ENCODE measurements at regions not wholly inside any gene's neighbourhood (a gene's known extent, or its start where the extent isn't known, plus 50 kb on each side); places are given as distances from the start of the nearest gene placed in this dataset.
"Not testable (repeated sequence)": the region's sequence is repeated elsewhere in the genome, so short reads cannot be mapped to it uniquely, and the experiment has no call there.

DNA sequence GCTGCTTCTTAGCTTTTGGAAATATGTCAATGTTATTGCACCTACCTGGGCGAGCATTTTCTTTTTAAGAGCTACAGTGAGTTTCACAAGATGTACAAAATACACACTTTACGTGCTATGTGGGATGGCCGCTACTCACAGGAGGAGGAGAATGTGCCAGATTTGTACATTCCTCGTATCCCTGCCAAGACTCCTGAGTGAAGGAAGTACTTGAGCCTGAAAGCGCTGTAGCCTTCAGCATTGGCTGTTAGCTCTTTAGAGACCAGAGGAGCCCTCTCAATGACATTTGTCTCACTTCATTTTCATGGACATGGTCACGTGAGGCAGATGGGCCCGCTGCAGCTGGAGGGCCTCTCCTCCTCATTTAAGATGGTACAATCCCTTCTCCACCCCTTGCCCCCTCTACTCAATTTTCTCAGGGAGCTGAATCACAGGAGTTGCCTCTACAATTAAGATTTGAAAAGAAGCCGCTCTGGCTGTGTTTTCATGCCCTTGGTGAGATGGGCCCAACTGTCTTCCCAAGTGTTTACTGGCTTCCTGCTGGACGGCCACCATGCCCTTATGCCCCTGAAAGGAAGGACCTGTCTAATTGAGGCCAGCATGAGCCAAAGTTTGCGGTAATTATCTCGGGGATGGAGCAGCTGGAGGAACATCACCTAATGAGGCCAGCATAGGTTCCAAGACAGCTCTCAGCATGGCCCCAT, 442.6 kb downstream of the PRDM2 start:
- no peak for DNase-seq

DNA sequence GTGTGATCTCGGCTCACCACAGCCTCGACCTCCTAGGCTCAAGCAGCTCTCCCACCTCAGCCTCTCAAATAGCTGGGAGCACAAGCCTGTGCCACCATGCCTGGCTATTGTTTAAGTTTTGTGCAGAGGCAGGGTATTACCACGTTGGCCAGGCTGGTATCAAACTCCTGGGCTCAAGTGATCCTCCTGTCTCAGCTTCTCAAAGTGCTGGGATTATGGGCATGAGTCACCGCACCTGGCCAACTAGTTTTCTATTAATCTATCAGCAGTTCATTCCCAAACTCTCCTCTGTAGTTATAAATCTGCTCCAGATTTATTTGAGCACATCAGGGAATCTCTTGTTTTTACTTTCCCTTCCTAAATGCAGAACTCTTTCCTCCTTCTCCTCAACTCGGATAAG, 443.8 kb downstream of the PRDM2 start:
- DNase-seq = no peak

DNA sequence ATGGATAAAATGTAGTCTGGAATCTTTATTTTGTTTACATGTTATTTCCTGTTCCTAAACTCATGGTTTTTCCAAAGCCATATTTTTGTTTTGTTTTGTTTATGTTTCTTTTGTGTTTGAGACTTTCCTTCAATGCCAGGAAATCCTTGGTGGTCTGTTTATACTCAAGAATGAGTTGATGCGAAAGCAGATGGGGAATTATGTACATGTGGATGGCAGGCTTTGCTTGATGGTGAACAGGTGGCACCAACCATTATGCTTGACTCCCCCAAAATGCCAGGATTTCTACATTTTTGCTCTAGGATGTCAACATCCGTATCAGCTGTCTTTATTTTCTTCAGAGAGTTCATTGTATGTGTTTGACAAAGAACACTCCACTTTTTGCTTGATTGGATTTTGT, 448.5 kb downstream of the PRDM2 start:
- no peak for DNase-seq

DNA sequence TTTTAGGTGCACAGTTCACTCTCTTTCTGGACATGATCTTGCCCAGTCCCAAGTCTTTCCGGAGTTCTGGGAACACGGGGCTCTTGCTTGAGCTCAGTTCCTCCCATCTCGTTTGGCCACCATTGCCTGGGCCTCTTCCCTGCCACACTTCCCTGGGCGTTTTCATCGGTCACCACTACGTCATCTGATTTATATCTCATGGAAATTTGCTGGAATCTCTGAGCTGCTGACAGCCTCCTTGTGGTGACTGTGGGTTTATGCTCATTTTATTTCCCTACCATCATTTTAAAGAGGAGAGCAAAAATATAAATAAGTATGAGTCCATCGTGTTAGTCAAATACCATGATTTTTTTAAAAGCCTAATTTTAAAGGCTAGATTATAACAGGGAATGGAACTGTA, 449.1 kb upstream of the KAZN start:
- DNase-seq = no peak

DNA sequence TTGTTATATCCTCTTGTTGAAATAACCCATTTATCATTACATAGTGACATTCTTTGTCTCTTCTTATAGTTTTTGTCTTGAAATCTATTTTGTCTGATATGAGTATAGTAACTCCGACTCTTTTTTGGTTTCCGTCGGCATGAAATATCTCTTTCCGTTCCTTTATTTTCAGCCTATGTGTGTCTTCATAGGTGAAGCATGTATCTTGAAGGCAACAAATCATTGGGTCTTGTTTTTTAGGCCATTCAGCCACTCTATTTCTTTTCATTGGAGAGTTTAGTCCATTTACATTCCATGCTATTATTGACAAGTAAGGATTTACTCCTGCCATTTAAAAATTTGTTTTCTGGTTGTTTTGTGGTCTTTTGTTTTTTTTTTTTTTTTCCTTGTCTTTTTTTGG, 441.9 kb upstream of the KAZN start:
- DNase-seq = no peak

DNA sequence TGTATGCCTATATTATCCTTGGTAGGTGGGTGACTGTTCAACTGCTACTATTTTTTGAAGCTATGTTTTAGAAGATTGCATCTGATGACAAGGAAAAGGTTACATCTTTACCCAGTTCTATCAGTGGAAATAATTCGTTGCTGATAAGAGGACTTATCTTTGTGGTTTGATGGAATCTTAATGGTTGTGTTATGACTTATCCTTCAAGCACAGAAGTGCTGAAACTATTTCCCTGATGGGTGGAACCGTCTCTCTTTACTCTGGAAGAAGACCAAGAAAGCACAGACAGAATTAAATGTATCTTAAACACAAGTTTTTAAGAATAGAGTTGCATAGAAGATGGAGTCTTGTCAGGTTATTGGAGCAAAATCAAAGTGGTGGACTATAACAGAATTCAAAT, 437.7 kb upstream of the KAZN start:
- DNase-seq = no peak

DNA sequence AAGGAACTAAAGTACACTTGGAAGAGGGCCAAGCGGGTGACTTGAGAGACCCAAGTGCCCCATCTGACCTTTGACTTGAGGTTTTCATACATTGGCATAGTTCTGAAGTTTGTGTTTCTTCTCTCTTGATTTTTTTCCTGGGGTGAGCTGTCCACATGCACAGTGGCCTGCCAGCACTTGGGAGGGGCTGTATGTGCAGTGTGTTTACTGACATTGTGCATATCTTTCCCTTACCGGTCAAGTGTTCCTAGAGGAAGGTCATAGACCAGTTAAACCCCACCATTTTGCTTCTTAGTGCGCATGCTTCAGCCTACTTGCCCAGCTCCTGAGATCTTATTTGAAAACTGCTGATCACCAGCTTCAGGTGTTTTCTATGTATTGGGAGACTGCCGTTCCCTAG, 435.2 kb upstream of the KAZN start:
- DNase-seq = no peak

DNA sequence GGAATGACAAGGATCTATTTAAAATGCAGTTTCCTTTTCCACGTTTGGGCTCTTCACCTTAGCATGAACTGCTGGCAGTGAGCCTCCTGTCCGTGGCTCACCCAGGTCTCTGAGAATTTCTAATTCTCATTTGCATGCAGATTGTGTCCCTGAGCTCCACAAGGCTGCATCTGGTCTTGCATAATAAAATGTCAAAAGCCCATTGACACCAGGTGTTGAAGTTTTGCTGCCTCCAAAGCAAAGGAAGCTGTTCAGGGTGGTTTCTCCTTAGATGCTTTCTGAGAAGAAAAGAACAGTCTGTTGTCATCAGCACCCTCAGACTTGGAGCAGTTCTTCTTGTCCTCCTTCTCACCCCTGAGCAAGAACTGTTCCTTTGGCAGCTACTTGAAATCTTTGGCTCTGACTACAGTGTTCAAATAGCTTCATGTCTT, 433.1 kb upstream of the KAZN start:
- DNase-seq = no peak

DNA sequence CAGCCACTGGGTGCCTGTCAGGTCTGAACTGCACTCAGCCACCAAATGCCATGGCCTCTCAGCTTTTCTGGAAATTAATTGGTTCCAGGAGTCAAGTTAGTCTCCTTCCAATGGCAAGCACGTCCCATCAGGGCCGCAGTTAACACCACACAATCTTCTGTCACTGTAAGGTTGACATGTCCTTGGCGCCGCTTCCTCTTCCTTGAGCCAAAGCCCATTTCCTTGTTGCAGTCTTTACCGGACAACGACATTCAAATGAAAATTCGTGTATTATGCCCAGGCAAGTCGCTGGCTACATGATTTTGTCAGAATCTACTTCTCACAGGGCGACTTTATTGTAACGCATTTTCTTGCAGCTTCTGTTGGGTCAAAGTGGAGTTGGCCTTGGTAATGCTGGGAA, 430.6 kb upstream of the KAZN start:
- DNase-seq = no peak

DNA sequence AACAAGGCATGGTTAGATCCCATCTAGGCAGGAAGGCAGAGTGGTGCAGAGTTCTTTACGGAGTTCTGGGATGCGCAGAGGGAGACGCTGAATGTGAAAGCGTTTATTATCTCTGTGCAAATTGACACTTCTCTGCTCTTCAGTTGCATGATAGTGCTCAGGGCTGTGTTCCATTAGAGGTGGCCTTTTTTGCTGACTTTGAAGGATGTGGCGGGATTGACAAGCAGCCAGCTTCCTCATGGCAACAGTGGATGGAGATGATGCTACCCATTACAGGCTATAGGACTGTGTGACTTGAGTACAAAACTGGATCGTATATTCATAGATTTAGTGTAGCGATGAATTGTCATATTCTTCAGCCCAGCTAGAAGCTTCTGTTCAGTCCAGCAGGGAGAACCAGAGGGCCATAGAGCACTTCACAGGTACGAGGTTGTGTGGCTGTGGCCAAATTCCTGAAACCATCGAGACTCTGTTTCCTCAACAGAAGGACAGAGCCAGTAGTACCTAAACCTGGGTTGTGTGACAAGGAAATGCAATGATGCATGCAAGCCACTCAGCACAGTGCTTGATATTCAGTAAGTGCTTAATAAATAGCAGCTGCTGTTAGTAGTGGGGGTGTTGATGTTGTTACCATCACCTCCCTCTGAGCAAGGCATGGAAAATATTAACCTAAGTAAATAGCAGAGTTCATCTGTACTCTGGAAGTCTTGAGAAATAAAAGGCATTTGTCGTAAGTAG, 430.0 kb upstream of the KAZN start:
- no peak for DNase-seq

DNA sequence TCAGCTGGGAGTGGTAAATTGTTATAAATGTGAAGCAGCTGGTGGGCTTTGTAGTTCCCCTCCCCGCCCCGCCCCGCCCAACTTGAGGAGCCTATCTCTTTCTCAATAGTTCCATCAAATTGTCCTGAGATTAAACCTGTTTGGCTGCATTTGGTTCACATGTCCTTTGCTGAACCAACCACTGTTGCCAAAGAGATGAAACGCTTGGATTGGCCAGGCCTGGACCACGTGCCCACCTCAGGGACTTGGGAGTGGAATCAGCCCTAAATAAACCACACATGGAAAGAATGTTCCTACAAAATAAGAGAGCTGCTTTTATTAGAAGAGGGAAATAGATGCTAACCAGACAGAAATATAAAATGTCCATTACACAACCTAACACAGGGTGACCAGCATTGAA, 424.9 kb upstream of the KAZN start:
- no peak for DNase-seq

DNA sequence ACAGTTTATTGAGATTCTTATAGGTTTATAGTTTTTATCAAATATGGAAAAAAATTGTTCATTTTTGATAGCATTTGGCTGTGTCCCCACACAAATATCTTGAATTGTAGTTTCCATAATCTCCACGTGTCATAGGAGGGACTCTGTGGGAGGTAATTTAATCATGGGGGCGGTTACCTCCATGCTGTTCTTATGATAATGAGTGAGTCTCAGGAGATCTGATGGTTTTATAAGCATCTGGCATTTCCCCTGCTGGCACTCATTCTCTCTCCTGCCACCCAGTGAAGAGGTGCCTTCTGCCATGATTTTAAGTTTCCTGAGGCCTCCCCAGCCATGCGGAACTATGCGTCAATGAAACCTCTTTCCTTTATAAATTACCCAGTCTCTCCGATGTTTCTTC, 420.6 kb upstream of the KAZN start:
- not testable (repeated sequence) for DNase-seq

DNA sequence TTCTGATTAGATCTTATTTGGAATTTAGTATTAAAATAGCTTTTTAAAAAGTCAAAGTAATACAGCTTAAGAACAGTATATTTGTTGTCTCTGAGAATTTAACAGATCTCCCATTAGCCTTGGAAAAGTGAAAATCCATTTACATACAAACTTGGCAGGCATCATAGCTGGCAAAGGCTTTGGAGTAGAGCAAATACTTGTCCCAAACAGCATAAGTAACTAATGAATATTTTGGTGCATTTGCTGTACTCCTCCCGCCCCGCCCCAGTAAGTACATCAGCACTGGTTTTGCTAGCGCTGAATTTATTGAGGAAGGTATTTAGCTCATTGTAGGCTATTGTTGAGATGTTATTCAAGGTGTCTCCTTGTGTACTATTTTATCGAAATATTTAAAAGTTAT, 417.7 kb upstream of the KAZN start:
- no peak for DNase-seq

DNA sequence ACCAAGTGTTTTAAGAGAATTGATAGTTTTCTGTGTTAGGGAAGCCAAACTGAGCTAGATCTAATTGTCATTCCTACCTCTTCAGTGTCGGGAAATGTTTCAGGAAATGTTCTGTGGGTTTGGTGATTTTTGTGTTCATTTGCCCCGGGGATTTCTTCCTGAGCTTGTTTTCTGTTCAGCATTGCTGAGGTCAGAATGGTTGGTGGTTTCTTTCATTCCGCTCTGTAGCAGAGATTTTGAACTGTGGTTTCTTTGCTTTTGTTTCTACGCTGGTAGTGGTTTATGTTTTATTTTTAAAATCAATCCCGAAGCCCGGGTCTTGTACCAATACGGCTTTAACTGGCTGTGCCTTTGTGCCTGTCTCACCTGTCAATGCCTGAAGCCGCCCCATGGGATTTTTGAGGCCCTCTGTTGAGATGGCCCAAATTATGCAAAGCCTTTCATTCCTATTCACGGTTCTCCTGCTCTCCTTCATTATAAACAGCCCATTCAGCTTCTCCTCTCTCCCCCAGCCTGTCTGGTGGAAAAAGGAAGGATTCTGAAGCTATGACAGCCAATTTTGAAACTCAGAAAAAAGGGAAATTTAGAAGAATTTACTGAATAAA, 417.2 kb upstream of the KAZN start:
- DNase-seq = no peak

DNA sequence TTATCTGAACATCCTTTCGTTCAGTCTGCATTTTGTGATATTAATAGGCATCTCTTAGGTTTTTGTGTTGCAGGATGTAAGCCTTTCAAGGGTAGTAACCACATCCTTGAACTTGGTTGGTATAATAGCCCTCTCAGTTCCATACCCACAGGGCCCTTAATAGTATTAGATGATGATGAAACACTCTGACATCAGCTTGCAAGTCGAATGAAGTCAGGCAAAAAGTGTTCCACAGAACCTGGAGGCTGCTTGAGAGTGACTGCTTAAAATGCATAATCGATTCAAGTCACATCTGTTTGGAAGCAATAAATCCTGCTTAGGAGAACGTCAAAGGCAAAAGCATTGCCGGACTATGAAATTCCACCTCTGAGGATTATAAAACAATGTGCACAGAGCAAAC, 415.6 kb upstream of the KAZN start:
- DNase-seq = no peak

DNA sequence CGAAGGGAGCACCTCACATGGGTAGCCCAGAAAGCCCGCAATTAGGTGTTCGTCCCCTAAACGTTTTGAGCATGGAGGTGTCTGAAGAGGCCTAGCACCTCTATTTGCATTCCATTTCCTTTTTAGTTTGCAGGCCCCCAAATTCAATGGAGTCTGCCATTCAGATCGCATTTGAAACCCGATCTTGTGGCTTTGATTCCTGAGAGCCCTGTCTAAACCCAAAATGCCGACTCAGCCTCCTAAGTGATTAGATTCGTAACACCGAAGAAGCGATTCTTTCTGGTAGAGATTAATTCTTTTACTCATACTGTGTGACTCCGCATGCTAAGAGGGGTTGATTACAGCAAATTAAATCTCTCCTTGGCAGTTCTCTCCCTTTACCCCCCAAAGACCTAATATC, 415.2 kb upstream of the KAZN start:
- no peak for DNase-seq

DNA sequence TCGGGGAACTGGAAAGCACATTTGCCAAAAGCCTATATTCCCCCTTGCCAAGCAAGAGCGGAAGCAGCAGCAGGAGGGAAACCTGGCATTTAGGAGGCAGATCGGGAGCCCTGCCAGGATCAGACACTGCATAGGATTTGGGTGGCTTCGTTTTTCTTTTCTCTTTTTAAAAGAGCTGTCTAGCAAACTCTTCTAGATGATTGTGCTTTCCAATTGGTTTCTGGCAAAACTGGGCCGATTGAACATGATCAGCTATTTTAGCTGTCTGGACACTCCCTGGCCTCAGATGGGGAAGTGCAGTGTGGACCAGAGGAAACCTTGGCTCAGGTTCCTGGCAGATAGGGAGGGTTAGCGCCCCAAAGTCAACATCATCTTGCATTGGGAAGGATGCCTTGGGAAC, 414.0 kb upstream of the KAZN start:
- no peak for DNase-seq

DNA sequence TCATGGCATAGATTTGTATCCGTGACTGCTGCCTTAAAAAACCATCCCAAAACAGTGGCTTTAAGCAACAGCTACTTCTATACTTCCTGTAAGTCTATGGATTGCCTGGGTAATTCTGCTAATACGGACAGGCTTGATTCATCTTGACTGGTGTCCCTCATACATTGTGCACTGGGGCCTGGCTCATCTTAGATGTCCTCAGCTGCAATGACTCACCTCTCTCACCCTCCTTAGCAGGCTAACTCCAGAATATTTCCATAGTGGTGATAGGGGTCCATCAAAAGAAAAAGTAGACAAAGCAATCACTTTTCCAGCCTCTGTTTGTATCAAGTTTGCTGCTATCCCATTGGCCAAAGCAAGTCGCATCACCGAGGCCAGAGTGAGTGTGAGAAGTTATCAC, 409.1 kb upstream of the KAZN start:
- DNase-seq = no peak

DNA sequence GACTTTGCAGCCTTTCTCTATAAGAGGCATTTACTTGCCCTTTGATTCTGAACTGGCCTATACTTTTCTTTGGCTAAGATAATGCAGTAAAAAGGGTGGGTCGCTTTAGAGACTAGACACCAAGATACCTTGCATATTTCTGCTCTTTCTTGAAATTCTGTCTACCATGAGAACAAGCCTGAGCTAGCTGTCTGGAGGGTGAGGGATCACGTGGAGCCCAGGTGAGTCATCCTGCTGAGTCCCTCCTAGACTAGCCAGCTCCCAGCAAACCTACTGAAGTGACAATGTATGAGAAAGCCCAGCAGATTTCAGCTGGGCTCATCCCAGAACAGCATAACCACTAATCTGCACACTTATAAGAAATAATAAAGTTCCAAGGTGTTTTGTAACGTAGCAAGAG, 408.0 kb upstream of the KAZN start:
- no peak for DNase-seq

DNA sequence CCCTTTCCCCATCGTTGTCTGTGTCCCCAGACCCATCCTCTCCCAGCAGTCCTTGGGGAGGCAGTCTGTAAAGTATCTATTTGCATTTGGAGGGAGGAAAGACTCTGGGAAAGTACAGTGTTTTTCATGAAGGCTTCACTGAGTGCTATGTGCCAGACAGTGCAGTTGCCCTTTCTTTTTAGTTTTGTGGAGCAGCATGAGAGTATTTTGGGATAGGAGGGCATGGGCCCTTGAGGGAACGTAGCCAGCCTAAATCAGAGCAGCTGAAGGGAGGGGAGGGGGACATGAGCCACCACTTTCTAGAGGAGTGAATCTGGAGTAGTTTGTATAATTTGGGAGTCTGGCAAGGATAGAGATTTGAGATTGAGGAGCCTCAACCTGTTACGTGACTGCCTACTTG, 404.0 kb upstream of the KAZN start:
- no peak for DNase-seq

DNA sequence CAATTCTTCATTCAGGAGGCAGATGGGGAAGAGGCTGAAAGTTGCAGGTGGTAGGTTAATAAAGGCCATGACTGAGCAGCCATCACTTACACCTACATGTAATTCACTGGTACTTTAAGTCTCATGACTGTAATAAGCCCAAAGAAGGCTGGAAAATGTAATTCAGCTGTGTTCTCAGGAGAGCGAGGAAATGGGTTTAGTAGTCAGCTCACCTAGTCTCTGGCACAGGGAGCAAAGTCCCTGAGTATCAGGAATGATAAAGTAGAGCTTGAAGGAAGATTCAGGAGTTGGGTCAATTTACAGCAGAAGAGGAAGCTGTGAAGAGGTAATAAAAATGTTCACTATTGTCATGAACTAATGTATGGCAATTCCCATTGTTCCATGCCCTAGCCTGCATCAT, 393.4 kb upstream of the KAZN start:
- DNase-seq = no peak

DNA sequence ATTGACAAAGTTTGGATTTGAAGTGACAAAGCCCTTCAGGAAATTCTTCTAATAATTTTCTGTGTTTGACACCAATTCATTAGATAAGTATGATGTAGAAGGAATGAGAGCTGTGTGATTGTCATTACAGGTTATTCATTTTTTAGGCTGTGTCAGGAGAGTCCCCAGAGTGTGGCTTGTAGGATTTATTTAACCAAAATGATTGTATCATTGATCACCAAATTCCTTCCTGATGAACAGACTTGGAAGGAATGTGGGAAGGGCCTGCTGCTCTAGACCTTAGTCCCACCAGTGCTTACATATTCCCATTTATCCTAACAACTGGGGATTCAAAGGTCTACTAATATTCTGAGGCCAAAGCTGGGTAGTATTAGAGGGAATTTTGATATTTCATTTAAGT, 383.3 kb upstream of the KAZN start:
- DNase-seq = no peak

DNA sequence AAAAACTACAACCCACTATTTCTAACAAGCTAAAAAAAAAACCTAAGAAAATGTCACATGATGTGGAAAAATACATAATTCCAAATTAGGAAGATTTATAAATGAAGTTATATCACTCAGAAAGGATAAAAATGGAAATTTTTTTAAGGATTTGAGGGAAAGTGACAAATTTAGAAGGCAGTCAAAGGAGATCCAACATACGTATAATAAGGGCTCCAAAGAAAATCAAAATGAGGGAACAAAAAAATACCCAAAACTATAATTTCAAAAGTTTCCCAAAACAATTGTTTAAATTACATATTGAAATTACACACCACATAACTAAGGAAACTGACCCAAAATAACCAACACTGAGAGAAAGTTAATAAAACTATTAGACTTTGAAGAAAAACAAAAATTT, 381.1 kb upstream of the KAZN start:
- no peak for DNase-seq

DNA sequence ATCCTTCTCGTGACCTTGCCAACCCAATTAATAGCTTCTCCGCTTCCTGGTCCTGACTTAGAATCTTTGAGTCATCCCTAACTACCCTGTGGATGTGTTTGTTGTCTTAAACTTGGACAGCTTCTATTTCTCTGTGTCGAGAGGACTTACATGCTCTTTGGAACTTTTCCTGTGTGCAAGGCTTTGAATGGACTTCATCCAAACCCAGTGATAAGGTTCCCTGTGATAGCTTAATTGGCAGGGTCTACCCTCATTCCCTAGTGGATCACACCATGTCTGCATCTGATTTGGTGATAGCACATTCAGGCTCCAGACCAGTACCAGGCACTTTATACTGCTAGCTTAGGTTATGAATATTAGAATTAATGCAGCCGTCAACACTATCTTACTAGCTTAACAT, 378.2 kb upstream of the KAZN start:
- DNase-seq = no peak

DNA sequence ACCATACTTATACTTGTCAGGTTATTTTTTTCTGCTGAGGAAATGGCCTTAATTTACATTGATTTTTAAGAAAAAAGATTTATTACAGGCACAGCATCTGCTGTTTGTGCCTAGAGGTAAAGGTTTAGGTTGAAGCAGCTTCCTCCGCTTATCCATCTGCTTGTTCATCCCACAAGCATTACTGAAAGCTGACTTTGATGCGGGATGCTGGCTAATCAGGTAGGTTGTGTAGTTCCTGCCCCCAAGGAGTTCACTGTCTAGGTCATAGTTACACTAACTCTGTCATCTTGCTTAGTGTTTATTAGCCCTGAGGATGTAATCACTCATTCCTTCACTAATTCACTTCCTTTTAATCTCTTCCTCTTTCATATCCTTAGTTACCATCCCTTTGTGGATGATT, 377.7 kb upstream of the KAZN start:
- DNase-seq = no peak

Measured in activated CD8-positive, alpha-beta memory T cell treated with anti-CD3 and anti-CD28 coated beads for 24 hours (primary cell).